ENCODE measurements at regions not wholly inside any gene's neighbourhood (a gene's known extent, or its start where the extent isn't known, plus 50 kb on each side); places are given as distances from the start of the nearest gene placed in this dataset.

DNA sequence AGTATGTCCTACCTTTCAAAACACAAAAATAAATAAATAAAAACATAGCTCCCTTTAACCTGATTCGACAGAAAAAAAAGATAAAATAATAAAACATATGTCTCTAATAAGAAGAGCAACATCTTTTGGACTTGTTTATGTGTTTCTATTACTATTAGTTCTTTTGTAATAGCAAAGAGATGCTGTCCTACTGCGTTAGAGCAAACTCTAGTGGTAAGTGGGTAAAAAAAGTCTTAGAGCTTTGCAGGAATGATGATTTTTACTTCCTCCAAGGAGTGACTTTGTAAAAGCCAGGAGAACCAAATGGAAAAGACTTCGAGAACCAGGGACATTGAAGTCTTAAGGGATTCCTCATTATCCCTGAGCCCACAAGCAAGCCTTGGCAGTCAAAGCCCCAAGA is 450.1 kb downstream of the METTL4 start:
- TF ChIP-seq, protein P1, sequence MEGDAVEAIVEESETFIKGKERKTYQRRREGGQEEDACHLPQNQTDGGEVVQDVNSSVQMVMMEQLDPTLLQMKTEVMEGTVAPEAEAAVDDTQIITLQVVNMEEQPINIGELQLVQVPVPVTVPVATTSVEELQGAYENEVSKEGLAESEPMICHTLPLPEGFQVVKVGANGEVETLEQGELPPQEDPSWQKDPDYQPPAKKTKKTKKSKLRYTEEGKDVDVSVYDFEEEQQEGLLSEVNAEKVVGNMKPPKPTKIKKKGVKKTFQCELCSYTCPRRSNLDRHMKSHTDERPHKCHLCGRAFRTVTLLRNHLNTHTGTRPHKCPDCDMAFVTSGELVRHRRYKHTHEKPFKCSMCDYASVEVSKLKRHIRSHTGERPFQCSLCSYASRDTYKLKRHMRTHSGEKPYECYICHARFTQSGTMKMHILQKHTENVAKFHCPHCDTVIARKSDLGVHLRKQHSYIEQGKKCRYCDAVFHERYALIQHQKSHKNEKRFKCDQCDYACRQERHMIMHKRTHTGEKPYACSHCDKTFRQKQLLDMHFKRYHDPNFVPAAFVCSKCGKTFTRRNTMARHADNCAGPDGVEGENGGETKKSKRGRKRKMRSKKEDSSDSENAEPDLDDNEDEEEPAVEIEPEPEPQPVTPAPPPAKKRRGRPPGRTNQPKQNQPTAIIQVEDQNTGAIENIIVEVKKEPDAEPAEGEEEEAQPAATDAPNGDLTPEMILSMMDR (IDR thresholded peaks at IDR 0.05): no peak
- no peak for TF ChIP-seq POLR2A (IDR thresholded peaks at IDR 0.05)

Data from sigmoid colon (tissue), 3 donors.